Daoy (cell line): ENCODE measurements at regions not wholly inside any gene's neighbourhood (a gene's known extent, or its start where the extent isn't known, plus 50 kb on each side); places are given as distances from the start of the nearest gene placed in this dataset.
"Not testable (repeated sequence)": the region's sequence is repeated elsewhere in the genome, so short reads cannot be mapped to it uniquely, and the experiment has no call there.

Experiments used
- DNase-seq: peaks from one replicate; pipeline ENCODE4 v3.0.0-alpha.2; 2015; ENCODE audit warnings: low read depth

GRCh38 chr9:108070861-108071260 lies 581.3 kb upstream of the KLF4 start:
- DNase-seq, result no peak

DNA sequence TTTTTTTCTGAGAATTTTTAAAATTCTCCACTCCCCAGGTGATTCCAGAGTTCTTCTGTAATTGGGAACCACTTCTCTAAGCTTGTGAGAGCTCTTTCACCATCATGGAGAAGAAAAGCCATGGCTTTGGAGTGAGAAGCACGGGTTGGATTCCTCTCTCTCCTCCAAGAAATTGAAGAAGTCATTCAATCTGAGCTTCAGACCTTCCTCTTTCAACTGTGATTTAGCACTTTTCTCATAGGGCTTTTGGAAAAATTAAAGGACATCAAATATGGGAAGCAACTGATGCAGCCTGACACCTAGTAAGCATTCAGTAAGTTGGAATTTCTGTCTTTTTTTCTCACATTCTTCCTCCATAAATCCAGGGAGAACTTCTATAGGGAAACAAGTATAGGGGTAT lies 580.4 kb upstream of the KLF4 start:
- no peak for DNase-seq

- DNase-seq, result no peak
Measured at GRCh38 chr9:108062680-108063079, 573.1 kb upstream of the KLF4 start.

DNA sequence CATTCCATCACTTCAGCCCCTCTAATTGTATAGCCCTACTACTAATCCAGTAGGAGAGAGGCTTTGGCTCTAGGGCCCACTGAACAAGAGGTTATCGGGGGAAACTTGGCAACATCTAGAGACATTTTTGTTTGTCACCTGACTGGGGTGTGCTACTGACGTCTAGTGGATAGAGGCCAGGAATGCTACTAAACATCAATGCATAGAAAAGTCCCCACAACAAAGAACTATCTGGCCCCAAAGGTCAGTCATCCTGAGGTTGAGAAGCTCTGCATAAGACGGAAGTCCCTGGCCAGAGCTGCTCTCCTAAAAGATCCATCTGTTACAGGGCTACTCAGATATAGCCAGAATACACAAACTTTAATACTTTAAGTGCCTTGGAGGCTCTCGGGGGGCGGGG lies 570.6 kb upstream of the KLF4 start:
- no peak for DNase-seq

- no peak for DNase-seq
Measured at GRCh38 chr9:108058135-108058814, 568.7 kb upstream of the KLF4 start.

GRCh38 chr9:108057421-108058134 lies 568.0 kb upstream of the KLF4 start:
- DNase-seq, result peak; percentile 93

GRCh38 chr9:108056805-108057386 lies 567.3 kb upstream of the KLF4 start:
- peak; percentile 57 for DNase-seq

GRCh38 chr9:108056084-108056804 lies 566.7 kb upstream of the KLF4 start:
- peak; percentile 59 for DNase-seq

DNA sequence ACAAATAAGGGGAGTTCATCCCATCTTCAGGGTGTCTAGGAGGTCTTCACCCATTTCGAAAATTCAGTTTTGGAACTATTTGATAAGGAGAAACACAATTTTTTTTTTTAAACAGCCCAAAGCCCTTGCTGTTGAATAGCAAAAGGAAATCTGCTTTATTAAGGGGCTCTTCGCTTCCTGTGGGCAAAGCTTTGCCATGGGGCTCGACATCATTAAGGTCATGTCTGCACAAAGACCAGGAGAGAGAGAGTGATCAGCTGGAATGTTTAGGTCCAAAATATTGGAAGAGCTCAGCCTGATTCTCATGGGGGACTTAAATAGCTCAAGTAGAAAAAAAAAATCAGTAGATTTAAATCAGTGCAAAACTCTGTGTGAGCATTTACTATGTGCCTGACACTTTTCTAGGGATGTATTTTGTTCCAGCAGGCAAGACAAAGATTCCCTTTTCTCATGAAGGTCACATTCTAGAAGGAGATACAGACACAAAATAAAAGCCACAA lies 564.6 kb upstream of the KLF4 start:
- DNase-seq, result no peak

DNA sequence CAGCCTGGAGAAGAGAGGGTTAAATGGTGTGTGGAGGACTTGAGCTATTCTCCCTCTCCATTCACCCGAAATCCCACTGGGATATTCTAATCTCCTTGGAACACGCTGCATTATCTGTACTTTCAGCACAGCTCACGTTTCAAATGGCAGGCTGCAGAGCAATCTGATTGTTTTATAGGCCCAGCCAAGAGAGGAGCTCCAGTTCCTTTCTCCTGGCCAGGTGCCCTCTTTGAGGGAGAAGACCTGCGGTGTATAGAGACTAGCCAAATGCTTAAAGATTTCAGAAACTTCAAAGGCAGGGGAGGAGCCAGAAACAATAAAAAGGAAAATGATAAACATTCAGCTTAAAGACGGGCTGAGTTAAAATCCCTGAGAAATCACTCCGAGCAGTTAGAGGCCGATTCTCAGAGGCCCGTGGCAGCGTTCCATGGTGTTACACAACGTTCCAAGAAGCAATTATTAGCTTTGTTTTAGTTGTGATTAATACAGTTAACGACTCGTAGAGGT lies 564.0 kb upstream of the KLF4 start:
- DNase-seq, result peak; percentile 43

DNA sequence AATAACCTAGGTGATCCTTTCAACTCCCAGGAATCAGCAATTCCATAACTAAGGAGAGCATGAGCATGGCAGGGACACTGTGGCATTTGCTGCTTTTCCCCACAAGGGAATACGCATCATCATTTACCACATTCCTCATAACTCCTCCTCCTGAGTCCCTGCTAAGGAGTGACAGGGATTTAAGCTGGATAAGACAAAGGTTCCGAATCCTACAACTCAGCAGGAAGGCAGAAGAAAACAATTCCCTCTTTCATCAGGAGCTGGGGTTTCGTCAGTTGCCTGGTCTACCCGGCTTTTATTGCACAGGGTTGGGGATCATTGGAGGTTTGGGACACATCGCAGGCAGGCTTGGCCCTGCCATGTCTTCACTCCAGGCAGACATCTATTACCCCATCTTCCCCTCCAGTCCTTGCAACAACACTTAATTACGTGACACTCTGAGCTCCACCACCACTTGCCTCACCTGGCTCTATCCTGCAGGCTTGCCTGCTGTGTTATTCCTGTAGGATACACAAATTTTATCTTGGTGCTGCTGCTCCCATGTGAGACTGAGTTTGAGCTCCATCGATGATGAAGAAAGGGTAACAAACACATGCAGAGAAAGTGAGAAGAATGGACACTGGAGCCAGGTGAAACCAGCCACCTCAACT lies 563.0 kb upstream of the KLF4 start:
- no peak for DNase-seq

GRCh38 chr9:108050894-108051293 lies 561.3 kb upstream of the KLF4 start:
- no peak for DNase-seq

DNA sequence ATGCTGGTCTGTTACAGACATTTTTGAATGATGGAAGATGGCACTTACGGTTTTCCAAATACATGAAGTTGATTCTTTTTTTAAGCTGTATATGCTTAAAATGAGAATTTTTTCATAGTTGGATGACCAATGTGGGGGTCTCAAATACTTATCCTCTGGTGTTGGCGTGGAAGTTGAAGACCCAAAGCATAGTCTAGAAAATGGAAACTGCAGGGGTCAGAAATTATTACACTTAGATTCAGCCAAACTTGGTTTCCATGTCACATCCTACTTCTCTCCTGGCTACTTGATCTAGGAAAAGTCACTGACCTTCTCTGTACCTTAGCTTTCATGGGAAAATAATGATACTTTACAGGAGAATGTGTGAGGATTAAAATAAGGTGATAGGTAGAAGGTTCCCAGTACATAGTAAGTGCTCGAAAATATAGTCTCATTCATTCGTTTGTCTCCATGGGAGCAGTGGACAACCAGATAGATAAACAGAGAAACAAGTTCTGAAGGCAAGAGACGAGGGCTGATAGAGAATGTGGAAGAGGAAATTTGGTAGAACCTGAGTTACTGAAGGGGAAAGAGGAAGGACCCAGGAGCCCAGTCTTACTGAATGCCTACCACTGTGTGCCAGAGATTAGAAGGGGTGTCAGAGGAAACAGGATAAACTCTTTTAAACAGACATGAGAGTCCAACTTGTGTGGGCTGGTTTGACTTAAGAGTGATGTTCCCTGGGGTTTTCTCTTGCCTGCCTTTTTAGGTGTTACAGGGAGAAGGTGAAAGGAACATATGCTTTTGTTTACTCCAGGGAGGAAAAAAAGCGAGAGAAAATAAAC lies 560.3 kb upstream of the KLF4 start:
- no peak for DNase-seq

GRCh38 chr9:108049026-108049607 lies 559.5 kb upstream of the KLF4 start:
- DNase-seq, result peak; percentile 91

DNA sequence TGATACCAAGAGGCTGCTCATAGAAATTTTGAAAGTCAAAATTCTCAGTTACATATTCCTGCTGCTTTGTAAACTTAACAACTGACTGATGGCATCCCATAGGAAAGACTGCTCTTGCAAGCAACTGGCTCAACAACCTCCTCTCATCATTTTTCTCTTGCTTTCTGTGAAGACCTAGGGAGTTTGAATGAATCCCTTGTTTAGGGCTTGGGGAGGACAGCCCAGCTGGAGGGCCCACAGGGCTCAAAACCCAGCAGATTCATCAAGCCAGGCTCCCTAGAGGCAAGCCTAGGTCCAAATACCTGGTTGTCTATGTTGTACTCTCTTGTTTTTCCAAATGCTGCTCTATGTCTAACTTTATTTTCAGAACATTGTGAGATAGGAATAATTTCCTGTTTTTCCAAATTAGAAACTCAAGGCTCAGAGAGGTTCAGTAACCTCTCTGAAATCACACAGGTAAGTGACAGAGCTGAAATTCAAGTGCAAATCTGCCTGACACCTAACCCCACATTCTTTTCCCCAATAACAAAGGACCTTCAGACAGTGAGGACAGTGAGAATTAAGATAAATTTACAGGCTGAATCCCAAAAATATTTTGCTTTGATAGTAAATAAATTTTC lies 558.9 kb upstream of the KLF4 start:
- no peak for DNase-seq

DNA sequence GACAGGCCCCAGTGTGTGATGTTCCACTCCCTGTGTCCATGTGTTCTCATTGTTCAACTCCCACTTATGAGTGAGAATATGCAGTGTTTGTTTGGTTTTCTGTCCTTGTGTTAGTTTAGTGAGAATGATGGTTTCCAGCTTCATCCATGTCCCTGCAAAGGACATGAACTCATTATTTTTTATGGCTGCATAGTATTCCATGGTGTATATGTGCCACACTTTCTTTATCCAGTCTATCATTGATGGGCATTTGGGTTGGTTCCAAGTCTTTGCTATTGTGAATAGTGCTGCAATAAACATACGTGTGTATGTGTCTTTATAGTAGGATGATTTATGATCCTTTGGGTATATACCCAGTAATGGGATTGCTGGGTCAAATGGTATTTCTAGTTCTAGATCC lies 558.2 kb upstream of the KLF4 start:
- DNase-seq, result not testable (repeated sequence)

- peak; percentile 46 for DNase-seq
Measured at GRCh38 chr9:108047264-108047663, 557.7 kb upstream of the KLF4 start.

DNA sequence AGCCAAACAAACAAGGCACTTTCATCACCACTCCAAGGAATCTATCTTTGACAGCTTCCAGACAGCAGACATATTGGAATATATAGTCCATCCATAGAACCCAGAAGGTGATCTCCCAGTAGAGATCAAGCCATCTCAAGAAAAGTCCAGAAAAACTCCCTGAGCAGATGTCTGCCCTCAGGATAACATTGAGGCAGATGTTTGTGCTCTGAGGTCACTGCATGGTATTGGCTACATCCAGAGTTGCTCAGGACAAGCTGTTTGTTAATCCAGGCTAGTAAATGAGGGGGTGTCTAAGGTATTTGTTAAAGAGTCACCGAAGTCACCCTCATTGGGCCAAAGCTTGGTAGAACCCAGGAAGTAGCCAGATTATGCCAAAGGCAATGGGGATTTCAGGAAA lies 556.3 kb upstream of the KLF4 start:
- DNase-seq, result no peak

- DNase-seq, result no peak
Measured at GRCh38 chr9:108043585-108043984, 554.0 kb upstream of the KLF4 start.

GRCh38 chr9:108041551-108041950 lies 552.0 kb upstream of the KLF4 start:
- peak; percentile 80 for DNase-seq
